ENCODE measurements at regions not wholly inside any gene's neighbourhood (a gene's known extent, or its start where the extent isn't known, plus 50 kb on each side); places are given as distances from the start of the nearest gene placed in this dataset.

GRCh38 chr7:94325122-94325475, 69.6 kb upstream of the COL1A2 start:
- no peak for ATAC-seq (ENCODE audit: low FRiP score)
- DNase-seq (ENCODE audit: low spot score), result no peak
- TF ChIP-seq CTCF (IDR thresholded peaks at IDR 0.05), result no peak

GRCh38 chr7:94330269-94331020, 64.2 kb upstream of the COL1A2 start:
- no peak for DNase-seq (ENCODE audit: low spot score)
- ATAC-seq (ENCODE audit: low FRiP score), result no peak
- no peak for TF ChIP-seq CTCF (IDR thresholded peaks at IDR 0.05)

DNA sequence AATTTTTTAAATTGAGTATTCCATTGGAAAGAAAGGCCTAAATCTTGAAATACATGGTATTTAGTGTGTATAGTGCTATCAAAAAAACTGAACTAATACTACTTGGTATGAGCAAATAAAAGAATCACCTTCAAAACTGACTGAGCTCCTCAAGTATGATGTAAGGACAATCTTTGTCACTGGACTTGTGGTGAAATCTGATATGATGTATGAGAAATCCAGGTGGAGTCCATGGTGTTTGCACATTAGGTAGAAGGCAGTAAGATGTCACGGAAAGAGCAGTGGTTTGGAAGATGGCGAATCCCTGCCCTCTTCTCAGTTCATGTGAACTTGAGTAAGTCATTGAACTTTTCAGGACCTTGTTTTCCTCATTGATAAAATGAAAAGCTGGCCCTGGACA, 62.1 kb upstream of the COL1A2 start:
- TF ChIP-seq CTCF (IDR thresholded peaks at IDR 0.05), result no peak
- ATAC-seq (ENCODE audit: low FRiP score), result no peak

GRCh38 chr7:94333810-94334209, 60.9 kb upstream of the COL1A2 start:
- no peak for ATAC-seq (ENCODE audit: low FRiP score)
- no peak for TF ChIP-seq CTCF (IDR thresholded peaks at IDR 0.05)
- no peak for DNase-seq (ENCODE audit: low spot score)

More for the DNA sequence above, 62.1 kb upstream of the COL1A2 start:
- no peak for DNase-seq (ENCODE audit: low spot score)

DNA sequence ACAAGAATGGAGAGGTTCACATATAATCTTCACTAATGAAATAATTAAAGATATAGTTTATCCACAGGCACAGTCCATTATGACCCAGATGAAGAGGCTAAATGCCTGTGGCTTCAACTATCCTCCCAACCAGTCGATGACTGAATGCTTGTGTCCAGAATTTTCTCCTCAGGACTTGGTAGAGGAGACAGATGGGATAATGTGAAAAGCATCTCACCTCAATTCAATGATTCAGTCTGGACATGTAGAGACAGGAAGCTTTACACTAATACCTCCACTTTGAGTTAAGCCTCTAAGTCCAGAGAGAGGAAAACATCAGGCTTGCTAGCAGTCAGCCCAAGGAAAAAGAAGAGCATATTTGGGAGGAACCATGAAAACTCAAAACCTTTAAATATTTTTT, 59.1 kb upstream of the COL1A2 start:
- DNase-seq (ENCODE audit: low spot score), result no peak
- no peak for TF ChIP-seq CTCF (IDR thresholded peaks at IDR 0.05)
- no peak for ATAC-seq (ENCODE audit: low FRiP score)

GRCh38 chr7:94336009-94336408, 58.7 kb upstream of the COL1A2 start:
- DNase-seq (ENCODE audit: low spot score) (no peak), ATAC-seq (ENCODE audit: low FRiP score) (no peak)
- TF ChIP-seq CTCF (IDR thresholded peaks at IDR 0.05), result no peak

GRCh38 chr7:94338921-94339371, 55.7 kb upstream of the COL1A2 start:
- no peak for TF ChIP-seq CTCF (IDR thresholded peaks at IDR 0.05)
- DNase-seq (ENCODE audit: low spot score), result no peak
- ATAC-seq (ENCODE audit: low FRiP score), result peak; percentile 48

Measured in omental fat pad (tissue), 3 donors.